ENCODE measurements at regions not wholly inside any gene's neighbourhood (a gene's known extent, or its start where the extent isn't known, plus 50 kb on each side); places are given as distances from the start of the nearest gene placed in this dataset.

- no peaks in the 10 kb centered on the region for H3K4me1 ChIP-seq (replicated peaks)
- H3K9me3 ChIP-seq, result no peaks in the 10 kb centered on the region
- no peak overlapping the region for H3K4me3 ChIP-seq
- no peak for TF ChIP-seq CTCF (IDR thresholded peaks at IDR 0.05)
- TF ChIP-seq POLR2AphosphoS5 (IDR thresholded peaks at IDR 0.05), result no peak
- TF ChIP-seq POLR2A (IDR thresholded peaks at IDR 0.05), result no peak
- intact Hi-C loops (cut with DNase I), result no loop called here
- H3K27me3 ChIP-seq (replicated peaks; ENCODE audit: insufficient read depth), result no peaks in the 10 kb centered on the region
- DNase-seq (ENCODE audit: low spot score), result no peak
- no peak overlapping the region for H3K27ac ChIP-seq
- H3K36me3 ChIP-seq, result no peaks in the 10 kb centered on the region
- over 99% methylated on average over 6 of the region's 6 CpGs for WGBS
Measured at GRCh38 chr2:239704737-239705136, 303.9 kb upstream of the HDAC4 start.

GRCh38 chr2:239703834-239704233, 303.0 kb upstream of the HDAC4 start:
- intact Hi-C loops (cut with DNase I), result no loop called here
- Histone ChIP-seq H3K4me1 (replicated peaks) (no peaks in the 10 kb centered on the region), H3K9me3 (no peaks in the 10 kb centered on the region), H3K27me3 (replicated peaks; ENCODE audit: insufficient read depth) (no peaks in the 10 kb centered on the region), H3K36me3 (no peaks in the 10 kb centered on the region), H3K4me3 (no peak overlapping the region), H3K27ac (no peak overlapping the region)
- whole genome bisulfite sequencing, result 93% methylated on average over 3 of the region's 3 CpGs
- no peak for DNase-seq (ENCODE audit: low spot score)
- no peak for TF ChIP-seq CTCF (IDR thresholded peaks at IDR 0.05)
- TF ChIP-seq POLR2AphosphoS5 (IDR thresholded peaks at IDR 0.05), result no peak
- TF ChIP-seq POLR2A (IDR thresholded peaks at IDR 0.05), result no peak

GRCh38 chr2:239700686-239701345, 300.0 kb upstream of the HDAC4 start:
- DNase-seq (ENCODE audit: low spot score), result no peak
- Histone ChIP-seq H3K27ac (no peak overlapping the region), H3K36me3 (no peaks in the 10 kb centered on the region), H3K27me3 (replicated peaks; ENCODE audit: insufficient read depth) (no peaks in the 10 kb centered on the region), H3K4me3 (no peak overlapping the region), H3K9me3 (no peaks in the 10 kb centered on the region), H3K4me1 (replicated peaks) (no peaks in the 10 kb centered on the region)
- WGBS, result 82% methylated on average over 10 of the region's 10 CpGs
- TF ChIP-seq POLR2A (IDR thresholded peaks at IDR 0.05) (no peak), POLR2AphosphoS5 (IDR thresholded peaks at IDR 0.05) (no peak), CTCF (IDR thresholded peaks at IDR 0.05) (no peak)
- intact Hi-C loops (cut with DNase I), result no loop called here

GRCh38 chr2:239697399-239698164, 296.8 kb upstream of the HDAC4 start:
- no peaks in the 10 kb centered on the region for H3K9me3 ChIP-seq
- H3K27ac ChIP-seq, result no peak overlapping the region
- WGBS, result 80% methylated on average over 22 of the region's 22 CpGs
- intact Hi-C loops (cut with DNase I), result no loop called here
- no peaks in the 10 kb centered on the region for H3K36me3 ChIP-seq
- no peak overlapping the region for H3K4me3 ChIP-seq
- no peaks in the 10 kb centered on the region for H3K27me3 ChIP-seq (replicated peaks; ENCODE audit: insufficient read depth)
- no peaks in the 10 kb centered on the region for H3K4me1 ChIP-seq (replicated peaks)
- DNase-seq (ENCODE audit: low spot score), result no peak
- TF ChIP-seq POLR2A (IDR thresholded peaks at IDR 0.05) (no peak), CTCF (IDR thresholded peaks at IDR 0.05) (no peak)
